ENCODE measurements at regions not wholly inside any gene's neighbourhood (a gene's known extent, or its start where the extent isn't known, plus 50 kb on each side); places are given as distances from the start of the nearest gene placed in this dataset.

GRCh38 chr10:91137011-91137643, 83.3 kb upstream of the PCGF5 start:
- DNase-seq (ENCODE audit: low spot score) = no peak

- DNase-seq (ENCODE audit: low spot score) = no peak
These were observed 82.6 kb upstream of the PCGF5 start for GRCh38 chr10:91137822-91138221.

- no peak for DNase-seq (ENCODE audit: low spot score)
These were observed 79.4 kb upstream of the PCGF5 start for GRCh38 chr10:91140995-91141549.

DNA sequence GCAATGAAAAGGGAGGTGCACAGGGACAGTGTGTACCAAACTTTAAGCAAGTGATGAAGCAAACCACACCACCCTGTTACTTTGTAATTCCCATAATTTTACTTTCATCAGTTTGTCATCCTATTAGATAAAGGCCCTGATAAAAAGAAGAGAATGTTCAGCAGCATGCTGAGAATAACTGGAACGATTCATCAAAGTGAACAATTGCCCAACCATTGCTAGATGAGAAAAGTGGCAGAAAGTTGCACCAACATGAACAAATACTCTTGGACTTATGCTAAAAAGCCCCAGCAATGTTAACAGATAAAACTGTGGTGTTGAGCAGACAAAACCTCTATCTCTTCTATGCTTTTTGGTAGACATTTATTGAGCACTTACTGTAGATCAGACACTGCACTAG, 75.5 kb upstream of the PCGF5 start:
- no peak for DNase-seq (ENCODE audit: low spot score)

- DNase-seq (ENCODE audit: low spot score) = no peak
These were observed 74.3 kb upstream of the PCGF5 start for GRCh38 chr10:91146146-91146545.

- no peak for DNase-seq (ENCODE audit: low spot score)
These were observed 70.9 kb upstream of the PCGF5 start for GRCh38 chr10:91149550-91149949.

GRCh38 chr10:91150631-91151030, 69.8 kb upstream of the PCGF5 start:
- no peak for DNase-seq (ENCODE audit: low spot score)

DNA sequence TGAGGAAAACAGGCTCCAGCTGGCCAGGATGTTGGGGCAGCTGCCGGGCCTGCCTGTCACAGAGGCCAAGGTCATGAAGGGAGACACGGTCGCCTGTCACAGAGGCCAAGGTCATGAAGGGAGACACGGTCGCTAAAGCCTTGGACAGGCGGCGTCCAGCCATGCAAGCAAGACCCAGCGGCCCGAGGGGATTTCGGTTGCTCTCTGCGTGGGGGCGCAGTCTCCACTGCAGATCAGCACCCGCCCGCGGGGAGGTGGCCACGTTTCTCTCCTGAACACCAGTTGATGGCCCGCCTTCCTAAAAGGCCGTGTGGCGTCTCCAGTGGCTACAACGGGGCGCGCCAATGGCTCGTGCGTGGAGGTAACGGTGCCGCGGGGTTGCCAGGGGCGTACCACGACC, 67.0 kb upstream of the PCGF5 start:
- DNase-seq (ENCODE audit: low spot score) = no peak

GRCh38 chr10:91154842-91155241, 65.6 kb upstream of the PCGF5 start:
- no peak for DNase-seq (ENCODE audit: low spot score)

- DNase-seq (ENCODE audit: low spot score) = no peak
These were observed 64.3 kb upstream of the PCGF5 start for GRCh38 chr10:91156196-91156595.

DNA sequence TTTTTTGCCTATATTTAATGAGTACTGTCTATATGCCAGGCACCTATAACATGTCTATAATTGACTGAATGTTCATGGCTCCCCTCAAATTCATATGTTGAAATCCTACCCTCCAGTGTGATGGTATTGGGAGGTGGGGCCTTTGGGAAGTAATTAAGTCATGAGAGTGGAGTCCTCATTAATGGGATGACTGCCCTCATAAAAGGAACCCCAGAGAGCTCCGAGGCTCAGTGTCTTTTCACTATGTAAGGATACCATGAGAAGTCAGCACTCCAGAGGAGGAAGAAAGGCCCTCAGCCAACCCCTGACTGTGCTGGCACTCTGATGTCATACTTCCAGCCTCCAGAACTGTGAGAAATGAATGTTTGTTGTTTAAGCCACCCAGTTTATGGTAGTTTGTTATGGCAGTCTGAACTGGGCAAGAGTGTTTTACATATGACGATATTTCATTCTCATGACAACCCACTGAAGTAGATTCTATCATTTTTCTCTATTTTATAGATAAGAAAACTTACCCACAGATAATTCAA, 61.1 kb upstream of the PCGF5 start:
- DNase-seq (ENCODE audit: low spot score) = no peak

- DNase-seq (ENCODE audit: low spot score) = peak; percentile 52
These were observed 58.4 kb upstream of the PCGF5 start for GRCh38 chr10:91162050-91162494.

GRCh38 chr10:91162495-91163268, 57.8 kb upstream of the PCGF5 start:
- DNase-seq (ENCODE audit: low spot score) = peak; percentile 73

- peak; percentile 66 for DNase-seq (ENCODE audit: low spot score)
These were observed 57.1 kb upstream of the PCGF5 start for GRCh38 chr10:91163269-91163868.

- DNase-seq (ENCODE audit: low spot score) = peak; percentile 76
These were observed 56.5 kb upstream of the PCGF5 start for GRCh38 chr10:91163869-91164474.

GRCh38 chr10:91164520-91165065, 55.9 kb upstream of the PCGF5 start:
- no peak for DNase-seq (ENCODE audit: low spot score)

DNA sequence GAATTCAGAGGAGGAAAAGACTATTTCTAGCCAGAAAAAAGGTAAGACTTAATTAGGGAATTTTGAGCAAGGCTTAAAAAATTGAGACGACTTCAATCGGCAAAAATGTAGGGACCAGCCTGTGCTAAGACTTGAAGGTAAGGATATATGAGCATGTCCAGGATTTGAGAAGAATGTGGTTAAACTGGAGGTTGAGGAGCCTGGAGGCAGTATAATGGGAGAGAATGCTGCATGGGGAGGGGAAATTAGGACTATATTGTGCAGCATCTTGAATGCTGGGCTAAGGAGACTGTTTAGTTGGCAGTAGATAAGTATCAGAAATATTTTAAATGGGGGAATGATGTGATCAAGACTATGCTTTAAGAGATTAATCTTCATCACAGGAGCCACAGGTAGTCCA, 53.1 kb upstream of the PCGF5 start:
- DNase-seq (ENCODE audit: low spot score) = no peak

GRCh38 chr10:91170418-91170817, 50.0 kb upstream of the PCGF5 start:
- no peak for DNase-seq (ENCODE audit: low spot score)
